RWPE1 (cell line): ENCODE measurements at regions not wholly inside any gene's neighbourhood (a gene's known extent, or its start where the extent isn't known, plus 50 kb on each side); places are given as distances from the start of the nearest gene placed in this dataset.

Experiments used
- CTCF ChIA-PET: fragments of 350-600 bp; sonication (Branson Sonifier 250); formaldehyde crosslinking; extraction: SDS; loops from one replicate; lab custom pipeline; 2021; lab: Yijun Ruan, JAX
- POLR2A ChIA-PET: fragments of 400-600 bp; formaldehyde crosslinking; extraction: SDS; loops from one replicate; lab custom pipeline; 2020; ENCODE audit warnings: antibody characterized with exemption; ENCODE audit not compliant: low non-redundant PET; lab: Yijun Ruan, JAX
- DNase-seq: peaks from one replicate; pipeline ENCODE4 v3.0.0; 2012; ENCODE audit warnings: low spot score
- H3K27ac ChIP-seq: fragments of 450-650 bp; 2 replicates; pipeline ENCODE4 v1.5.1; 2017
- CTCF ChIP-seq: fragments of 450-650 bp; conservative IDR thresholded peaks from 2 replicates; pipeline ENCODE4 v1.5.1; 2017; ENCODE audit warnings: low read depth, mild to moderate bottlenecking

GRCh38 chr3:111284503-111285183, 213.0 kb downstream of the NECTIN3 start:
- POLR2A ChIA-PET: no interaction called here
- no peak overlapping the region for H3K27ac ChIP-seq
- TF ChIP-seq CTCF: no peak
- CTCF ChIA-PET: interaction anchor here (0.5 kb wide), 1 partner anchor 25 kb away, joined by 3 read pairs; no protein-coding TSS in a partner anchor
- DNase-seq: no peak

- CTCF ChIA-PET: no interaction called here
- no peak for DNase-seq
- TF ChIP-seq CTCF: no peak
- POLR2A ChIA-PET: no interaction called here
- no peak overlapping the region for H3K27ac ChIP-seq
Measured at GRCh38 chr3:111285184-111285538, 213.5 kb downstream of the NECTIN3 start.

- H3K27ac ChIP-seq: no peak overlapping the region
- POLR2A ChIA-PET: no interaction called here
- TF ChIP-seq CTCF: no peak
- no peak for DNase-seq
- CTCF ChIA-PET: no interaction called here
Measured at GRCh38 chr3:111285694-111286093, 214.1 kb downstream of the NECTIN3 start.

- DNase-seq: no peak
- H3K27ac ChIP-seq: no peak overlapping the region
- TF ChIP-seq CTCF: no peak
- ChIA-PET CTCF (no interaction called here), POLR2A (no interaction called here)
Measured at GRCh38 chr3:111286746-111287145, 215.1 kb downstream of the NECTIN3 start.

GRCh38 chr3:111292117-111292516, 220.5 kb downstream of the NECTIN3 start:
- DNase-seq: no peak
- TF ChIP-seq CTCF: no peak
- H3K27ac ChIP-seq: no peak overlapping the region
- ChIA-PET POLR2A (interaction anchor here (0.5 kb wide), 1 partner anchor 787 kb away, joined by 3 read pairs; no protein-coding TSS in a partner anchor), CTCF (interaction anchor here (0.6 kb wide), 1 partner anchor 247 kb away, joined by 3 read pairs; no protein-coding TSS in a partner anchor)

GRCh38 chr3:111299192-111299615, 227.6 kb downstream of the NECTIN3 start:
- no peak for DNase-seq
- ChIA-PET CTCF (no interaction called here), POLR2A (no interaction called here)
- no peak for TF ChIP-seq CTCF
- H3K27ac ChIP-seq: no peak overlapping the region
